GM21576 (cell line): ENCODE measurements at regions not wholly inside any gene's neighbourhood (a gene's known extent, or its start where the extent isn't known, plus 50 kb on each side); places are given as distances from the start of the nearest gene placed in this dataset.
A peak's percentile ranks its signal among the peaks of the same experiment; 100 is the strongest.
"Not testable (repeated sequence)": the region's sequence is repeated elsewhere in the genome, so short reads cannot be mapped to it uniquely, and the experiment has no call there.

Source experiments
- ATAC-seq: cut with Tn5 transposase; IDR thresholded peaks from one replicate; pipeline ENCODE4 v1.9.1; 2021; ENCODE audit warnings: mild to moderate bottlenecking, moderate library complexity; ENCODE audit not compliant: unreplicated experiment

GRCh38 chr14:65834051-65834450, 421.5 kb downstream of the FUT8 start:
- ATAC-seq: no peak

GRCh38 chr14:65834812-65835211, 422.3 kb downstream of the FUT8 start:
- no peak for ATAC-seq

- ATAC-seq: no peak
These were observed 423.0 kb downstream of the FUT8 start for GRCh38 chr14:65835501-65835900.

GRCh38 chr14:65838565-65838964, 426.0 kb downstream of the FUT8 start:
- ATAC-seq: no peak

GRCh38 chr14:65840118-65840751, 427.7 kb downstream of the FUT8 start:
- ATAC-seq: no peak

- ATAC-seq: no peak
These were observed 428.3 kb downstream of the FUT8 start for GRCh38 chr14:65840786-65841185.

GRCh38 chr14:65846196-65846868, 433.8 kb downstream of the FUT8 start:
- no peak for ATAC-seq

- peak; percentile 55 for ATAC-seq
These were observed 434.7 kb downstream of the FUT8 start for GRCh38 chr14:65847075-65847847.

- not testable (repeated sequence) for ATAC-seq
These were observed 435.4 kb downstream of the FUT8 start for GRCh38 chr14:65847931-65848330.

GRCh38 chr14:65849091-65849490, 436.6 kb downstream of the FUT8 start:
- no peak for ATAC-seq

- ATAC-seq: no peak
These were observed 437.0 kb downstream of the FUT8 start for GRCh38 chr14:65849558-65849957.

GRCh38 chr14:65850429-65851135, 438.1 kb downstream of the FUT8 start:
- ATAC-seq: no peak

GRCh38 chr14:65852689-65853088, 440.2 kb downstream of the FUT8 start:
- ATAC-seq: no peak

- no peak for ATAC-seq
These were observed 441.0 kb downstream of the FUT8 start for GRCh38 chr14:65853407-65853955.

GRCh38 chr14:65854215-65854614, 441.7 kb downstream of the FUT8 start:
- ATAC-seq: no peak

GRCh38 chr14:65860956-65861611, 448.6 kb downstream of the FUT8 start:
- ATAC-seq: no peak

- ATAC-seq: no peak
These were observed 452.0 kb downstream of the FUT8 start for GRCh38 chr14:65864549-65864948.

- ATAC-seq: no peak
These were observed 452.5 kb downstream of the FUT8 start for GRCh38 chr14:65864984-65865383.

- ATAC-seq: no peak
These were observed 453.9 kb downstream of the FUT8 start for GRCh38 chr14:65866448-65866847.

GRCh38 chr14:65866886-65867285, 454.4 kb downstream of the FUT8 start:
- no peak for ATAC-seq

GRCh38 chr14:65867333-65867732, 454.8 kb downstream of the FUT8 start:
- ATAC-seq: no peak
